ENCODE measurements at regions not wholly inside any gene's neighbourhood (a gene's known extent, or its start where the extent isn't known, plus 50 kb on each side); places are given as distances from the start of the nearest gene placed in this dataset.

- no peak for TF ChIP-seq EP300 (IDR thresholded peaks at IDR 0.05; ENCODE audit: borderline replicate concordance)
- no peak for TF ChIP-seq CREB1 (IDR thresholded peaks at IDR 0.05; ENCODE audit: low read depth)
- TF ChIP-seq CEBPB (IDR thresholded peaks at IDR 0.05), result no peak
- no peak for TF ChIP-seq ZBTB7A (IDR thresholded peaks at IDR 0.05; ENCODE audit: low read depth)
- TF ChIP-seq EGR1 (IDR thresholded peaks at IDR 0.05), result no peak
- TF ChIP-seq RAD21 (IDR thresholded peaks at IDR 0.05; ENCODE audit: low read depth), result no peak
- TF ChIP-seq TAF1 (IDR thresholded peaks at IDR 0.05; ENCODE audit: low read depth), result no peak
- no peak for TF ChIP-seq FOXM1 (IDR thresholded peaks at IDR 0.05; ENCODE audit: borderline replicate concordance, low read depth)
- no peak for TF ChIP-seq TEAD4 (IDR thresholded peaks at IDR 0.05)
- TF ChIP-seq YY1 (IDR thresholded peaks at IDR 0.05; ENCODE audit: low read depth), result no peak
- TF ChIP-seq MAX (IDR thresholded peaks at IDR 0.05), result no peak
- TF ChIP-seq TCF12 (IDR thresholded peaks at IDR 0.05; ENCODE audit: low read depth), result no peak
These were observed 77.7 kb upstream of the DGKG start for GRCh38 chr3:186439725-186440124.

DNA sequence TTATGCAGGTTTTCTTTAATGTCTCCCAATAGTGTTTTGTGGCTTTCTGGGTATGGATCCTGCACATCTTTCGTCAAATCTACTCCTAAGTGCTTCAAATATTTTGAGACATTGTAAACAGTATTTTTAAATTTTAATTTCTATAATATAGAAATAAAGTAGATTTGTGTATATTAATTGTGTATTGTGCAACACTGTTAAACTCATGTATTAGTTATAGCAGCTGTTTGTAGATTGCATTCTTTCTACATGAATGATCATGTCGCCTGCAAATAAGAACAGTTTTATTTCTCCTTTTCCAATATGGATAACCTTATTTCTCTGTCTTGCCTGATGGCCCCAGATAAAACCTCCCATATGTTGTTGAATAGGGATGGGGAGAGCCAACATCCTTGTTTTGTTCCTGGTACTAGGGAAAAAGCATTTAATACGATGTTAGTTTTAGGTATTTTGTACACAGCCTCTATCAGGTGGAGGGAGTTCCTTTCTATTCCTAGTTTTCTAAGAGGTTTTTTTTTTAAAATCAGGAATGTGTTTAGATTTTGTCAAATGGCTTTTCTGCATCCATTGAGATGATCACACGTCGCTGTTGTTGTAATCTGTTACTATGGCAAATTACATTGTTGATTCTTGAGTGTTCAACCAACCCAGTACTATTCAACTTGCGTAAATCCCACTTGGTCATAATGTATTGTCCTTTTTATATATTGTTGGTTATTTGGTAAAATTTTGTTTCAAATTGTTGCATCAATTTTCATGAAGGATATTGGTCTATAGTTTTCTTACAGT, 71.1 kb upstream of the DGKG start:
- TF ChIP-seq EGR1 (IDR thresholded peaks at IDR 0.05) (no peak), ZBTB7A (IDR thresholded peaks at IDR 0.05; ENCODE audit: low read depth) (no peak), CEBPB (IDR thresholded peaks at IDR 0.05) (no peak), FOXM1 (IDR thresholded peaks at IDR 0.05; ENCODE audit: borderline replicate concordance, low read depth) (no peak), YY1 (IDR thresholded peaks at IDR 0.05; ENCODE audit: low read depth) (no peak), NFIC (IDR thresholded peaks at IDR 0.05) (no peak)
- TF ChIP-seq, protein P1, sequence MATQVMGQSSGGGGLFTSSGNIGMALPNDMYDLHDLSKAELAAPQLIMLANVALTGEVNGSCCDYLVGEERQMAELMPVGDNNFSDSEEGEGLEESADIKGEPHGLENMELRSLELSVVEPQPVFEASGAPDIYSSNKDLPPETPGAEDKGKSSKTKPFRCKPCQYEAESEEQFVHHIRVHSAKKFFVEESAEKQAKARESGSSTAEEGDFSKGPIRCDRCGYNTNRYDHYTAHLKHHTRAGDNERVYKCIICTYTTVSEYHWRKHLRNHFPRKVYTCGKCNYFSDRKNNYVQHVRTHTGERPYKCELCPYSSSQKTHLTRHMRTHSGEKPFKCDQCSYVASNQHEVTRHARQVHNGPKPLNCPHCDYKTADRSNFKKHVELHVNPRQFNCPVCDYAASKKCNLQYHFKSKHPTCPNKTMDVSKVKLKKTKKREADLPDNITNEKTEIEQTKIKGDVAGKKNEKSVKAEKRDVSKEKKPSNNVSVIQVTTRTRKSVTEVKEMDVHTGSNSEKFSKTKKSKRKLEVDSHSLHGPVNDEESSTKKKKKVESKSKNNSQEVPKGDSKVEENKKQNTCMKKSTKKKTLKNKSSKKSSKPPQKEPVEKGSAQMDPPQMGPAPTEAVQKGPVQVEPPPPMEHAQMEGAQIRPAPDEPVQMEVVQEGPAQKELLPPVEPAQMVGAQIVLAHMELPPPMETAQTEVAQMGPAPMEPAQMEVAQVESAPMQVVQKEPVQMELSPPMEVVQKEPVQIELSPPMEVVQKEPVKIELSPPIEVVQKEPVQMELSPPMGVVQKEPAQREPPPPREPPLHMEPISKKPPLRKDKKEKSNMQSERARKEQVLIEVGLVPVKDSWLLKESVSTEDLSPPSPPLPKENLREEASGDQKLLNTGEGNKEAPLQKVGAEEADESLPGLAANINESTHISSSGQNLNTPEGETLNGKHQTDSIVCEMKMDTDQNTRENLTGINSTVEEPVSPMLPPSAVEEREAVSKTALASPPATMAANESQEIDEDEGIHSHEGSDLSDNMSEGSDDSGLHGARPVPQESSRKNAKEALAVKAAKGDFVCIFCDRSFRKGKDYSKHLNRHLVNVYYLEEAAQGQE (IDR thresholded peaks at IDR 0.05; ENCODE audit: low read depth), result no peak
- TF ChIP-seq, protein P2, sequence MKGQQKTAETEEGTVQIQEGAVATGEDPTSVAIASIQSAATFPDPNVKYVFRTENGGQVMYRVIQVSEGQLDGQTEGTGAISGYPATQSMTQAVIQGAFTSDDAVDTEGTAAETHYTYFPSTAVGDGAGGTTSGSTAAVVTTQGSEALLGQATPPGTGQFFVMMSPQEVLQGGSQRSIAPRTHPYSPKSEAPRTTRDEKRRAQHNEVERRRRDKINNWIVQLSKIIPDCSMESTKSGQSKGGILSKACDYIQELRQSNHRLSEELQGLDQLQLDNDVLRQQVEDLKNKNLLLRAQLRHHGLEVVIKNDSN (IDR thresholded peaks at IDR 0.05), result no peak

GRCh38 chr3:186432189-186432588, 70.2 kb upstream of the DGKG start:
- no peak for TF ChIP-seq EGR1 (IDR thresholded peaks at IDR 0.05)
- no peak for TF ChIP-seq CEBPB (IDR thresholded peaks at IDR 0.05)
- TF ChIP-seq, protein P2 (IDR thresholded peaks at IDR 0.05), result no peak
- TF ChIP-seq CREB1 (IDR thresholded peaks at IDR 0.05; ENCODE audit: low read depth), result no peak
- TF ChIP-seq, protein P1 (IDR thresholded peaks at IDR 0.05; ENCODE audit: low read depth), result no peak
- TF ChIP-seq NFIC (IDR thresholded peaks at IDR 0.05), result no peak
- no peak for TF ChIP-seq RAD21 (IDR thresholded peaks at IDR 0.05; ENCODE audit: low read depth)
- no peak for TF ChIP-seq ZBTB7A (IDR thresholded peaks at IDR 0.05; ENCODE audit: low read depth)
- no peak for TF ChIP-seq MAX (IDR thresholded peaks at IDR 0.05)
- TF ChIP-seq EP300 (IDR thresholded peaks at IDR 0.05; ENCODE audit: borderline replicate concordance), result no peak
- TF ChIP-seq FOXM1 (IDR thresholded peaks at IDR 0.05; ENCODE audit: borderline replicate concordance, low read depth), result no peak
- no peak for TF ChIP-seq TEAD4 (IDR thresholded peaks at IDR 0.05)
- no peak for TF ChIP-seq YY1 (IDR thresholded peaks at IDR 0.05; ENCODE audit: low read depth)
- TF ChIP-seq TAF1 (IDR thresholded peaks at IDR 0.05; ENCODE audit: low read depth), result no peak
- TF ChIP-seq TCF12 (IDR thresholded peaks at IDR 0.05; ENCODE audit: low read depth), result no peak

GRCh38 chr3:186427627-186428281, 65.7 kb upstream of the DGKG start:
- TF ChIP-seq, protein P2 (IDR thresholded peaks at IDR 0.05), result no peak
- TF ChIP-seq, protein P1 (IDR thresholded peaks at IDR 0.05; ENCODE audit: low read depth), result no peak
- no peak for TF ChIP-seq MAX (IDR thresholded peaks at IDR 0.05)
- no peak for TF ChIP-seq ZBTB7A (IDR thresholded peaks at IDR 0.05; ENCODE audit: low read depth)
- no peak for TF ChIP-seq TCF12 (IDR thresholded peaks at IDR 0.05; ENCODE audit: low read depth)
